CD14-positive monocyte (primary cell): ENCODE measurements at regions not wholly inside any gene's neighbourhood (a gene's known extent, or its start where the extent isn't known, plus 50 kb on each side); places are given as distances from the start of the nearest gene placed in this dataset.

Experiments used
- DNase-seq, 3 donors: peaks; one replicate each; pipeline ENCODE4 v3.0.0-alpha.2; 2011 to 2022
- H2AFZ ChIP-seq: 2 replicates; pipeline ENCODE4 v1.6.0; 2012; ENCODE audit warnings: mild to moderate bottlenecking, low read depth, low read length, inconsistent platforms; ENCODE audit not compliant: insufficient read depth, poor library complexity, severe bottlenecking
- H3K27ac ChIP-seq, 2 donors: 1 replicate in 1 of 2; 2 replicates in 1 of 2; pipeline ENCODE4 v1.5.1; 2012 to 2013; ENCODE audit warnings: low read length in 2 of 2, control low read depth in 1 of 2, inconsistent platforms in 1 of 2, low read depth in 1 of 2, mild to moderate bottlenecking in 1 of 2
- H3K27me3 ChIP-seq, 2 donors: one replicate each; pipeline versions ENCODE4 v1.6.0 to v1.6.1; 2011 to 2013; ENCODE audit warnings: low read length in 2 of 2; ENCODE audit not compliant: control insufficient read depth in 2 of 2, insufficient read depth in 2 of 2
- H3K36me3 ChIP-seq, 2 donors: replicated peaks in 1 of 2; 1 replicate in 1 of 2; 2 replicates in 1 of 2; pipeline versions ENCODE4 v1.5.1 to v1.6.1; 2012 to 2013; ENCODE audit warnings: low read length in 2 of 2, control low read depth in 1 of 2, inconsistent platforms in 1 of 2, mild to moderate bottlenecking in 1 of 2; ENCODE audit not compliant: insufficient read depth in 2 of 2, control insufficient read depth in 1 of 2
- H3K4me1 ChIP-seq, 2 donors: 1 replicate in 1 of 2; 2 replicates in 1 of 2; pipeline versions ENCODE4 v1.5.1 to v1.6.1; 2012 to 2013; ENCODE audit warnings: low read length in 2 of 2, control low read depth in 1 of 2, inconsistent platforms in 1 of 2, mild to moderate bottlenecking in 1 of 2, moderate library complexity in 1 of 2; ENCODE audit not compliant: insufficient read depth in 2 of 2, control insufficient read depth in 1 of 2
- H3K4me2 ChIP-seq: replicated peaks from 2 replicates; pipeline ENCODE3; 2012; ENCODE audit warnings: low read length, moderate library complexity, mild to moderate bottlenecking; ENCODE audit not compliant: poor library complexity, severe bottlenecking; ENCODE audit errors: extremely low read depth
- H3K4me3 ChIP-seq, 3 experiments: fragments of 200-600 bp in 1 of 3; sonication (generic) in 1 of 3; replicated peaks in 1 of 3; 1 replicate in 2 of 3; 2 replicates in 1 of 3; pipeline ENCODE4 v1.5.1; 2011 to 2013; ENCODE audit warnings: low read length in 3 of 3, mild to moderate bottlenecking in 3 of 3, control low read depth in 2 of 3, low read depth in 2 of 3, inconsistent platforms in 1 of 3, moderate library complexity in 1 of 3
- H3K79me2 ChIP-seq: 2 replicates; pipeline ENCODE4 v1.6.0; 2012; ENCODE audit warnings: mild to moderate bottlenecking, control low read depth, inconsistent platforms, low read length, moderate library complexity; ENCODE audit not compliant: insufficient read depth
- H3K9ac ChIP-seq: 2 replicates; pipeline ENCODE4 v1.6.0; 2017; ENCODE audit warnings: low read length, mild to moderate bottlenecking; ENCODE audit not compliant: insufficient read depth, poor library complexity, severe bottlenecking
- H3K9me3 ChIP-seq, 2 donors: replicated peaks in 1 of 2; 1 replicate in 1 of 2; 2 replicates in 1 of 2; pipeline versions ENCODE4 v1.5.1 to v1.6.1; 2012 to 2013; ENCODE audit warnings: low read length in 2 of 2, control low read depth in 1 of 2; ENCODE audit not compliant: control insufficient read depth in 1 of 2, insufficient read depth in 1 of 2
- H4K20me1 ChIP-seq: 2 replicates; pipeline ENCODE4 v1.6.0; 2012; ENCODE audit warnings: mild to moderate bottlenecking, low read length, control low read depth, moderate library complexity; ENCODE audit not compliant: insufficient read depth
- H3K27ac Mint-ChIP-seq, 7 donors: one replicate each; pipeline ENCODE4 v1.8.0; 2020; ENCODE audit warnings: mild to moderate bottlenecking in 7 of 7, mixed read lengths in 7 of 7, moderate library complexity in 6 of 7, inconsistent platforms in 2 of 7
- H3K27me3 Mint-ChIP-seq, 3 donors: one replicate each; pipeline ENCODE4 v1.8.0; 2021 to 2022; ENCODE audit warnings: low read depth in 3 of 3, mild to moderate bottlenecking in 3 of 3, mixed read lengths in 3 of 3, moderate library complexity in 3 of 3, inconsistent platforms in 1 of 3
- H3K36me3 Mint-ChIP-seq, 2 donors: one replicate each; pipeline ENCODE4 v1.8.0; 2020; ENCODE audit warnings: mixed read lengths in 2 of 2, inconsistent platforms in 1 of 2, mild to moderate bottlenecking in 1 of 2
- H3K4me1 Mint-ChIP-seq: one replicate; pipeline ENCODE4 v1.8.0; 2020; ENCODE audit warnings: mild to moderate bottlenecking, mixed read lengths
- H3K4me3 Mint-ChIP-seq, 2 donors: one replicate each; pipeline ENCODE4 v1.8.0; 2020; ENCODE audit warnings: mild to moderate bottlenecking in 2 of 2, mixed read lengths in 2 of 2, moderate library complexity in 1 of 2
- H3K9me3 Mint-ChIP-seq, 7 donors: one replicate each; pipeline ENCODE4 v1.8.0; 2020 to 2022; ENCODE audit warnings: mixed read lengths in 7 of 7, mild to moderate bottlenecking in 6 of 7, moderate library complexity in 6 of 7, inconsistent platforms in 2 of 7
- WGBS: methylation state at CpG from one replicate; pipeline ENCODE4 v1.1.5; 2013; ENCODE audit warnings: missing lambda C conversion rate; ENCODE audit not compliant: insufficient coverage; 5-methylcytosine and 5-hydroxymethylcytosine counted together
- intact Hi-C, 2 donors: fragments of 100-400 bp; cut with micrococcal nuclease; formaldehyde crosslinking; loops; one replicate each; pipeline versions ENCODE4 v1.15.0 to v1.15.1; 2023
- TF ChIP-seq, protein P1 (sequence below): fragments of 200-600 bp; IDR thresholded peaks from one replicate; pipeline ENCODE4 v1.8.0; 2022; ENCODE audit warnings: antibody characterized with exemption, mild to moderate bottlenecking

DNA sequence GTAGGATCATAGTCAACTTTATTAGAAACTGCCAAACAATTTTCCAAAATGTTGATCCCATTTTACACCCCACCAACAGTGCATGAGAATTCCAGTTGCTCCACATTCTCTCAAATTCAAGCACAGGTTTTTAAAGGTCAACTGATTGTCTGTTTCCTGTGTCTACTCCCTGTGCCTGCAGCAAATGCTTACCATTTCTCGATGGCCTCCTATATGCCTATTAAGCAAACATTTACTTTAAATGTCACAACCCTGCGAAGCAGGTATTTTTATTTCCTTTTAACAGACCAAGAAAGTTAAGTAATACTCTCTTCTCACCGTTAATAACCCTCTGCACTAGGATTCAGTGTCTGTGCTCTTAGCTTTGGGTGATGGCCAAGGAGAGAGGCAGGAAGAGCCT lies 163.8 kb upstream of the EPB41L3 start:
- no peak overlapping the region for H3K27ac Mint-ChIP-seq
- H3K27ac ChIP-seq: no peak overlapping the region
- WGBS: no CpG with 5 or more reads among the region's 3 CpGs

DNA sequence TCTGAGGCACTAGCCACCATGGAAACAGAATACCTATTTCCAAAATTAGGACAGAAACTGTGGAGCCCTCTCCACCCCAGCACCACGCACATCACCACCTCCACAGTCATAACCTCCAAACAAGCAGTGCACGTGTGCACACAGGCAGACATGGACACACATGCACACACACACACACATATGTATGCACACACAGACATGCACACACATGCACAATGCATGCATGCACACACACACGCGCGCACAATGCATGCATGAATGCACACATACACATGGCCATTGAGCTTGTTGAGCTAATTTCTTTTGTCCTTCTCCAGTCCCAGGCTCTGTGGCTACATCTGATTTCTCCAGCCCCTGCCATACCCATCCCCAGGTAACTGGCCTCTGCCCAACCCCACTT lies 161.6 kb upstream of the EPB41L3 start:
- Histone ChIP-seq H3K4me2 (no peak overlapping the region), H3K36me3 (no peaks in the 10 kb centered on the region), H3K4me3 (no peak overlapping the region), H3K27ac (no peak overlapping the region), H3K4me1 (no peaks in the 10 kb centered on the region), H3K9ac (no peak overlapping the region), H3K27me3 (no peaks in the 10 kb centered on the region), H3K9me3 (no peaks in the 10 kb centered on the region), H3K79me2 (no peaks in the 10 kb centered on the region), H4K20me1 (no peaks in the 10 kb centered on the region), H2AFZ (no peak overlapping the region)
- no peaks in the 10 kb centered on the region for H3K36me3 Mint-ChIP-seq
- WGBS: 100% methylated on average over 3 of the region's 5 CpGs
- no peak for DNase-seq
- intact Hi-C loops: no loop called here
- no peak overlapping the region for H3K4me3 Mint-ChIP-seq
- H3K4me1 Mint-ChIP-seq: peaks cover 6% of the 10 kb centered on the region
- no peak overlapping the region for H3K27ac Mint-ChIP-seq
- H3K27me3 Mint-ChIP-seq: peaks cover 0 to 3% (median 0%) of the 10 kb centered on the region in 3 donors
- TF ChIP-seq, protein P1, sequence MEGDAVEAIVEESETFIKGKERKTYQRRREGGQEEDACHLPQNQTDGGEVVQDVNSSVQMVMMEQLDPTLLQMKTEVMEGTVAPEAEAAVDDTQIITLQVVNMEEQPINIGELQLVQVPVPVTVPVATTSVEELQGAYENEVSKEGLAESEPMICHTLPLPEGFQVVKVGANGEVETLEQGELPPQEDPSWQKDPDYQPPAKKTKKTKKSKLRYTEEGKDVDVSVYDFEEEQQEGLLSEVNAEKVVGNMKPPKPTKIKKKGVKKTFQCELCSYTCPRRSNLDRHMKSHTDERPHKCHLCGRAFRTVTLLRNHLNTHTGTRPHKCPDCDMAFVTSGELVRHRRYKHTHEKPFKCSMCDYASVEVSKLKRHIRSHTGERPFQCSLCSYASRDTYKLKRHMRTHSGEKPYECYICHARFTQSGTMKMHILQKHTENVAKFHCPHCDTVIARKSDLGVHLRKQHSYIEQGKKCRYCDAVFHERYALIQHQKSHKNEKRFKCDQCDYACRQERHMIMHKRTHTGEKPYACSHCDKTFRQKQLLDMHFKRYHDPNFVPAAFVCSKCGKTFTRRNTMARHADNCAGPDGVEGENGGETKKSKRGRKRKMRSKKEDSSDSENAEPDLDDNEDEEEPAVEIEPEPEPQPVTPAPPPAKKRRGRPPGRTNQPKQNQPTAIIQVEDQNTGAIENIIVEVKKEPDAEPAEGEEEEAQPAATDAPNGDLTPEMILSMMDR: no peak
- peaks cover 0 to 11% (median 4%) of the 10 kb centered on the region in 7 donors for H3K9me3 Mint-ChIP-seq

More for the DNA sequence above, 163.8 kb upstream of the EPB41L3 start:
- Histone ChIP-seq H3K9me3 (no peaks in the 10 kb centered on the region), H3K27me3 (no peaks in the 10 kb centered on the region), H4K20me1 (no peaks in the 10 kb centered on the region), H3K36me3 (no peaks in the 10 kb centered on the region), H3K4me1 (no peaks in the 10 kb centered on the region), H3K79me2 (no peaks in the 10 kb centered on the region), H3K9ac (no peak overlapping the region), H3K4me2 (no peak overlapping the region), H3K4me3 (no peak overlapping the region), H2AFZ (no peak overlapping the region)
- Mint-ChIP-seq H3K4me3 (no peak overlapping the region), H3K27me3 (peaks cover 0 to 3% (median 2%) of the 10 kb centered on the region in 3 donors), H3K4me1 (peaks cover 6% of the 10 kb centered on the region), H3K9me3 (peaks cover 0 to 9% (median 4%) of the 10 kb centered on the region in 7 donors), H3K36me3 (no peaks in the 10 kb centered on the region)
- intact Hi-C loops: no loop called here
- DNase-seq: no peak
- TF ChIP-seq, protein P1: no peak
